Activated CD8-positive, alpha-beta memory T cell treated with anti-CD3 and anti-CD28 coated beads for 24 hours (primary cell): ENCODE measurements at regions not wholly inside any gene's neighbourhood (a gene's known extent, or its start where the extent isn't known, plus 50 kb on each side); places are given as distances from the start of the nearest gene placed in this dataset.
"Not testable (repeated sequence)": the region's sequence is repeated elsewhere in the genome, so short reads cannot be mapped to it uniquely, and the experiment has no call there.

Experiments
- DNase-seq: peaks from one replicate; pipeline ENCODE4 v3.0.0-alpha.2; 2020

DNA sequence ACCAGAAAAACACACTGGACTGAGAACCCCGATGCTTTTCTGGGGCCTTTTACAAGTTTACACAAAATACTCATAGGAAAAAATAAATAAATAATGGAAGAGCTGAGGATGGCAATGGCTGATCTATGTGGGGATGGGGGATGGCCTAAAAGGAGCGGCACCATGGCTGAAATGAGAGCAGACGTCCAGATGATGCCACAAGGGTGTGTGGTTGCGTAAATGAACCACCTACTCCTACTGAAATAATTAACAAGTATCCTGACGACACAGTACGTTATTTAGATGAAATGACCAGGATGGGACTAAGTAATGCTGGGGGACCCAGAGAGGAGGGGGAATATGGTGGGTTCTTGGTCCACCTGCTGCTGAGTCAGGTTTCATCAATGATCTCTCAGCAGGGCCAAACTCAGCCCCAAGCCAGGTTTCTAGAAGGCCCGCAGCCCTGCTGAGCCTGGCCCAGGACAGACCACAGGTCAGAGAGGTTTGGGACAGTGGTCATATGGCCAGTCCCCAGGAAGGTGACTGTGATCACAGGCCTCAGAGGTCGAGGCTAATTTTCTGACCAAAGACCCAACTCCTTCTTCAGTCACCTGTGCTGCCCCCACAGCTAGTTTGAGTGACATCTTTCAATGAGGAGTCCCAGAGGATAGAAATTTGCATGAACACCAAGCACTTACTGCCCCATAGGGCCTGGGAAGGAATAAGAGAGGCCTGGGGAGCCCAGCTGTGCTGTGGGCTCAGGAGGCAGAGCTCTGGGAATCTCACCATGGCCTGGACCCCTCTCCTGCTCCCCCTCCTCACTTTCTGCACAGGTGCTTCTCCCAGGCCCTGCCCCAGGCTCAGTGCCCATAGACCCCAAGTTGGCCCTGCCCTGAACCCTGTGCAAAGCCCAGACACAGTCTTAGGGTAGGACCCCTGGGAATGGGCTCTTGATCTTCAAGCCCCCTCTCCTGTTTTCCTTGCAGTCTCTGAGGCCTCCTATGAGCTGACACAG lies 76.3 kb upstream of the IGLL5 start:
- no peak for DNase-seq

DNA sequence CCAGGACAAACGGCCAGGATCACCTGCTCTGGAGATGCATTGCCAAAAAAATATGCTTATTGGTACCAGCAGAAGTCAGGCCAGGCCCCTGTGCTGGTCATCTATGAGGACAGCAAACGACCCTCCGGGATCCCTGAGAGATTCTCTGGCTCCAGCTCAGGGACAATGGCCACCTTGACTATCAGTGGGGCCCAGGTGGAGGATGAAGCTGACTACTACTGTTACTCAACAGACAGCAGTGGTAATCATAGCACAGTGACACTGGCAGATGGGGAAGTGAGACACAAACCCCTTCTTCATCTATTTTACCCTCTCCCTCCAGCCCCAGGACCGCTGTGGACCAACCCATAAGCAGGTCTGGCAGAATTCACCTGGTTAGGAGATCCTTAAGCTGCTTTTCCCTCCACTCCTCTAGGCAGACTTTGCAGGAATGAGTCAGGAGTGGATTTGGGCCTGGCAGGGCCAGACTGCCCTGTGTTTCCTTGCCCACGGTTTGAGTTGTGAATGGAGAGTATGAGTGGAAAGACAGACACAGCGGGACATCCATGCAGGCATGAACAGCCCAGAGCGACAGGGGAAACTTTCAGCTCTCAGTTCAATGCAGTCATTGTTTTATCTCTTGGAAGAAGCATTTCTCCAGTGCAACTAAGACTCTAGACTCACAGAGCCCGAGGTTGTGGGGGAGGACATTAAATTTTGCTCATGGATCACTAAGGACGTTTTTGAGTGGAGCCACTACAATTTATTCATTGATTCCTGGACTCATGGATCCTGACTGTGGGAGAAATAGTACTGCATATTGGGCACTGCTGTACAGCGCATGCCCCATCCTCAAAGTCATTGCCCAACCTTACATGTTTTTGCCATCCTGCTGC lies 75.3 kb upstream of the IGLL5 start:
- no peak for DNase-seq

DNA sequence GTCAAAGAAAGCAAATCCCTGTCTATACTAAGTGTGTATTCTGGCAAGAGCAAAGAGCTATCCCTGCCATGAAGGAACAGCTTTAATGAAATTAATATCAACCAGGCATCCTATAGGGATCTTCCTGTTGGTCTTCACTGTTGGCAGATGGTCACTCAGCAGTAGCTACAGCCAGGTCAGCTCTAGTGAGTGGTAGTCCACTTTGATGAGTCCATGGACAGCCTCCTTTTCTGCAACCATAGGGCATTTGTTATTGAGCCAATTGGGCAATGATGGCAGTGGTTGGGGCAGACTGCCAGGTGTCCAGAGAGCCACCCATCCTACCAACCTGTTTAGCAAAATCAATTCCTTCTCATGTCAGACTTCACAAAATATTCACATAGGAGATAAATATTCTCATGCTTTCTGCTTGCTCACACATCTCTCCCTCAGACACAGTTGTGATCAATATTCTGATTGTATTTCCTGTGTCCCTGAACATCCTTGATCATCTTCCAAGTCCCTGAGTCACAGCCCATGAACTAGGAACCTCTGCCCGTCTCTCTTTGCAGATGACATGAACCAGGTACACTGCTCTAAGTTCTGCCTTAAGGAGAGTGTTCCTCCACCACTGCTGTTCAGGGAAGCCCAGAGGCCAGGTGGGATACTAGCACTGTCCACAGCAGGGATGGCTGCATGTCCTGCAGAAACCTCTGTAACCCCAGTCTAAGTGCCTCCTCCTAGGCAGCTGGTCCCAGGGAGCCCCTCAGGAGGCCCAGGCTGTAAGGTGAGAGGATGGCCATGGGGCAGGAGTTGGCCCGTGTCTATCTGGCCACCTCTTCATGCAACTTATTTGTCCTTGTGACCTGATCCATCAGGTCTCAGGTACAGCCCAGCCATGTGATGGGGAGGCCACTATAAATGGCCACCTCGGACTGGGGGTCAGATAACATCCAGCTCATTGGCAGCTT lies 74.2 kb upstream of the IGLL5 start:
- DNase-seq = no peak

DNA sequence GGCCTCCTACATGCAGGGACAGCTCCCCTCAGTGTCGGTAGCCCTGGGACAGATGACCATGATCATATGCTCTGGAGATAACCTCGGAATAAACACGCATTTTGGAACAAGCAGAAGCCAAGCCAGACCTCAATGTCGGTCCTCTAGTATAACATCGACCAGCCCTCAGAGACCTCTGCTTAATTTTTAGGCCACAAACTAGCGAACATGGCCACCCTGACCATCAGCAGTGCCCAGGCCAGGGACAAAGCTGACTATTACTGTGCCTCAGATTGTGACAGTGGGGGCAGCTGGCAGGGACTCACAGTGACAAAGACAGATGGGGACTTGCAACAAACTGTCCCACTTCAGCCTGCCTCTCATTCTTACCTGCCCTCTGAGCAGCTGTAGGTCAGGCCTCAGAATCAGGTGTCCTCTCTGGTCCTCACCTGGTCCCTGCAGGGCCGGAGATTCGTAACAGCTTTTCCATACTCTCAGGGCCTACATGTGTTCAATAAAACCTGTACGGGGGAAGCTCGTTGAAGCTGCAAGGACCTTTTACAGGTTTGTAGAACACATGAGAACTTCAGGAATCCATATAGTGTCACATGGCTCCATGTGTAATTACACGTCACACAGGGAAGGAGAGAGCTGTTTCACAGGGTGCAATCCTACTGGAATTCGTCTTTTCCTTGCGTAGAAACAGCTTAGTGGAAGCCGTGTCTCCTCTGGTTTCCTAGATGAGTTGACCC lies 72.8 kb upstream of the IGLL5 start:
- DNase-seq = no peak

DNA sequence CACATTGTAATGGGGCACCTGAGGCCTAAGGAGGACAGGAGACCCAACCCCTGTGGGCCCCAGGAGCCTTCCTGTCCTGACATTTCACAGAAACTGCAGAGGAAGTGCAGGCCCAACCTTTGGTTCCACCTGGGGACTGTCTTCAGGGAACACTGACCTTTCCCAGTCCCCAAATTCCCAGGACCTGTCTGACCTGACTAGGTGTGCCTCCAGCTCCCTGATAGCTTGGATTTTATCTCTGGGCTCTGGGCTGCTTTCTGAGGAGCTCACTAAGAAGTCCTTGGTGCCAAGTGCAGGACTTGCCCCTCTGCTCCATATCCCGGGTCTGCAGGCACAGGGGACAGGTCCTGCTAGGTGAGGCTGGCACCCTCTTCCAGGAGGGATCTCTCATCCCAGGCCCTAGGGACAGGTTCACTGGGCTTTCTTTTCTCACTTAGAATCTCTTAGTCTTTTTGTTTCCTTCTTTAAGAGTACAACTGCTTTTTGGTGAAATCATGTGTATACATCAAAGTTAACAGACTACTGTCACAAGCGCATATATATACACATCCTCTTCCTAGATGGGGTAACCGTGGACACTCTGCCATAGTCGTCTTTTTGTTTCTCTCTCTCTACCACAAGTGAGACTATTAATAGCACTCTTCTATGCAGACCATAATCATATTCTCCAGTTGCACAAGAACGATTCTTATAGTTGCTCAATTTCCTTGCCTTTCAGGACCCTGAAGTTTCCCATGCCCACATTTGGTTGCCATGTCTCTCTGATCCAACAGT lies 72.0 kb upstream of the IGLL5 start:
- DNase-seq = no peak

DNA sequence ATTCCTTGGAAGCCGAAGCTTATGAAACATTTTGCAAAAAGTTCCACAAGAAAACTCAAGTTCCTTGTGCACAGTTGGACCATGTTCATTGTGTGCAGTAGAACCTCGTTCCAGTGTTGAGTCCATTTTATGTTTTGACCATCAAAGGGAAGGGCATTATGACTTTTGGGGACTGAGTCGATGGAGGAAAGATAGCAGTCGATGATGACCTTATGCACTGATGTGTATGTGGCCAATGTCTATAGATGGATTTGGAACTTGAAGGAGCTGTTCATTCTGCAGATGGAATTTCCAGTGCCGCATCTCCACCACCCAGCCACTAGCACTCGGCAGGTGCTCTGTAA lies 71.5 kb upstream of the IGLL5 start:
- DNase-seq = no peak

DNA sequence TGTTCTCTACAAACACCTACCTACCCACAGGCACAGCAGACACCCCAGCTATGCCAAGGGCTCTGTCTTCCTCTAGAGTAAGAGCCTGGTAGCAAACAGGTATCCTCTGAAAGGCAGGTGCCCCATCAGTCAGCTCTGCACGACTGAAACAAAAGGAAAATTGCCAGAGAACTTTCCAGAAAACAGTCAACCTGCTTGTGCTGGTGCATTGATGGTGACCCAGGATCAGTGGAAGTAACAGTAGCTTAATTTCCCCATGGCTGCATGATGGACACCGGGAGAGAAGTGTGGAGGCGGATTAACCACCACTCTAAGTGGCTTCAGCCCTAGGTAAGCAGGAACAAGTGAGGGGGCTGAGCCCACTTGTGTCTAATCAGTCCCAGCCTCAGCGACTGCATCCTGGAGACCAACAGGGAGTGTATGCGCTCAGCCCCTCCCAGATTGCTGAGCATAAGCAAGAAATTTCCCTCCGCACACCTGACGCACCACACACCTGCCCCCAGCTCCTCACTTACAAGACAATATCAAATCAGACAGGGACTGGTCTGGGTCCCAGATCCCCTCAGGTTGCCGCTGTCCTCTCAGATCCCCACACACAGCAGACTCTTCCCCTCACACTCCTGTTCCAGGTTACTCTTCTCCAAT lies 70.7 kb upstream of the IGLL5 start:
- DNase-seq = no peak

DNA sequence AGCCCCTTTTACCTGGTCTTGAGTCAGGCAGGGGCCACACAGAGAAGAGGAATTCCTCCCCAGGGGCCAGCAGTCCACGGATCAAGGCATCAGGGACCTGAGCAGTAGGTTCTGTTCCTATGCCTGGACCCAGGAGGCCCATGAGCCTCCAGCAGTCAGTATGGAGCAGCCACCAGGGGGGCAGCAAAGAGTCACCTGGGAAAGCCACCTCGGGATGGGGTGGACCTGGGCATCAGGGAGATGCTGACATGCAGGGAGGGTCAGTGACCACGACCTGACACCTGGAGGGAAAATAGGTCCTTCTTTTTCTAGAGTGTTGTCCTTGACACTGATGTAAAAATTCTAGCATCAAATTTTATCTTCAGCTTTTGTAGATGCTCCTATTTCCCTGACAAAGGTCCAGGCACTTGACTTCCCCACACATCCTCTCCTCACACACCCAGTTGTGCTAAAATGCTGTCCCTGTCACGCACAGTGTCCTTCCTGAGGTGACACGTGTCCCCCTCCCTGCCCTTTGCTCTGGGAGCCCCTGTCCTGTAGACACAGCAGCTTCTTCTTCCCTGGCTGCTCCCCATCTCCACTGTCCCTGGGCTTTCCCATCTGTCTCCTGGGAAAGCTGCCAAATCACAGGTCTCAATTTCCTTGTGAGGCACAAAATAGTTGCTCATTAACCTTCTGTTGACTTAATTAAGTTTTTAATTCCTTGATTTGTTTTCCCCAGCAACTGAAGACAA lies 70.0 kb upstream of the IGLL5 start:
- no peak for DNase-seq

DNA sequence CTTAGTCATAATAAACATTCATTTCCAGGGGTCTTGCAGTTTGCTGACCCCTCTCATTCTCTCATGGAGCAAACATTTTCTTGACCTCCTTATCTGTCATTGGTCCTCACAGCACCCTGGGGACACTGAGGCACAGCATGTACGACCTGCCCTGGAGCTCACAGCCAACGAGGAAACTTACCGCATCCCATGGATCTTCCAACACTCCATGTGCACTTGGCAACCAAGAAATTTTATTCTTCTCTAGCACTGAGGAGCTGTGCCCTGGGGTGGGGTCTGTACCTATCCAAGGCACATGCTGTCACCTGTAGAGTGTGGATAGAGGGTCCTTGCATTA lies 69.4 kb upstream of the IGLL5 start:
- no peak for DNase-seq

DNA sequence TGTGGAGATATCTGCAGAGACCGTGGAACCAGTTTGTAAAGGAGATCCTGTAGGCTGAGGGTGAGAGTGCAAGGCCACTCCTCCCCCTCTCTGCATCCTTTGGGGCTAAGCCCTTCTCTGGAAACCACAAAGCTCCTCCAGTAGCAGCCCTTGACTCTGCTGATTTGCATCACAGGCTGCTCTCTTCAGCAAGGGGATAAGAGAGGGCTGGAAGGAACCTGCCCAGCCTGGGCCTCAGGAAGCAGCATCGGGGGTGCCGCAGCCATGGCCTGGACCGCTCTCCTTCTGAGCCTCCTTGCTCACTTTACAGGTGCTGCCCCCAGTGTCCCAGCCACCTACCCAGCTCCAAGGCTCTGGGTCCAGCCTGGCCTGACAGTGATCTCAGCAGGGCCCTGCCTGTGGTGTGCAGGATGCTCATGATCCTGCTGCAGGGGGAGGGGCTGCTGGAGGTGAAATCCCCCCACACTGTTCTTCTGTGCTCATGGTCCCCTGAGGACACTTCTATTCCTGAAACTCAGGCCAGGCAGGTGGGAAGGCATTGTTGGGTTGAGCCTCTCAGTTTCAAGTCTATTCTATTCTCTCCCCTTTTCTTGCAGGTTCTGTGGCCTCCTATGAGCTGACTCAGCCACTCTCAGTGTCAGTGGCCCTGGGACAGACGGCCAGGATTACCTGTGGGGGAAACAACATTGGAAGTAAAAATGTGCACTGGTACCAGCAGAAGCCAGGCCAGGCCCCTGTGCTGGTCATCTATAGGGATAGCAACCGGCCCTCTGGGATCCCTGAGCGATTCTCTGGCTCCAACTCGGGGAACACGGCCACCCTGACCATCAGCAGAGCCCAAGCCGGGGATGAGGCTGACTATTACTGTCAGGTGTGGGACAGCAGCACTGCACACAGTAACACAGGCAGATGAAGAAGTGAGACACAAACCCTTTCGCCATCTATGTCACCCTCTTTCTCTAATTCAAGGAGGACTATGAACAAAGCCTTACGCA lies 68.5 kb upstream of the IGLL5 start:
- no peak for DNase-seq

DNA sequence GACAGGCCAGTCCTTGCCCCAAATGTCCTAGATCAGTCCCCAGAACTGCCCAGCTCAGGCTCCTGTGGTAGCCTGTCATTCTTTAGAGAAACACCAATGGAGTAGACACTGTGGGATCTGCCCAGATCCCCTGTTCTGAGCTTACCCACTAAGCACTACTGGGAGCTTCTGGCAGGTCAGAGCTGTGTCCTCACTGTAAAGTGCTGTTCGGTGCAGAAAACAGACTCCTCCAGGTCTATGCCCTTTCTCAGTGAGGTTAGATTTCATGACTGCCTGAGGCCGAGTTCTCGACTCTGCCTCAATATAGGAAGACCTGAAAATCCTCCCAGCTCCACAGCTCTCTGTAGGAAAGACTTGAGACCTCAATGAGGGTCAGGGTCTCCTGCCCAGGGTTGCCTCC lies 67.5 kb upstream of the IGLL5 start:
- no peak for DNase-seq

DNA sequence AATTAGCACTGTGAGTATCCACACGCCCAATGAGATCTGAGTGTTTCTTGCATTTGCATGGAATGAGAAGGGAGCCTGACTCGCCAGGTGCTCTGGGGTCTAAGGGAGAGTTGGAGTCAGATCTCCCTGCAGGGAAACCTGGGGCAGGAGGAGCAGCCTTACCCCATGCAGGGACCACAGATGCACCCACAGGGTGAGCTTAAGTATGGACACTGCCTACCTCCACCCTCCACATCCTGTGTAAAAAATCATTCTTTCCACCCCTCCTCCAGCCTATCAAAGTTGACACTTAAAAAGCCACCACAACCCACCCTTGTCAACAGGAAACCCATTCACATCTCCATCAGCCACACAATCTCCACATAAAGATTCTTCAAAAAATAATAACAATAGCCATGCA lies 67.0 kb upstream of the IGLL5 start:
- no peak for DNase-seq

DNA sequence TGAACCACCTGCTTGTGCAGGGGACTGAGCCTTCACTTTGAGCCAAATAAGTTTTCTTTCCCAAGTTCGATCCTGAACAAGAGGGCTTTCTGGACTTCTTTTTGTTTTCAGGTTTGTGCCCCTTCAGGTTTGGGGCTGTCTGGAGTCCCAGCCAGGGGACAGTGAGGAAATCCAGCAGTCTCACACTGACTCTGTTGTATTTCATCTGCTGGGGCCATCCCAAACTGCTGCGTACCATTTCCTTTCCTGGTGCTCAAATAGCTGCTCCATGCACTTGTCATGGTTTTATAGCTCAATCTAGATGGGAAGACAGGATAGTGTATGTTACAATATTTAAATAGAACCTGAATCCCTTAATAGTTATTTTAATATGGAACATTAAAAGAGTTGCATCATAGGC lies 66.3 kb upstream of the IGLL5 start:
- no peak for DNase-seq

DNA sequence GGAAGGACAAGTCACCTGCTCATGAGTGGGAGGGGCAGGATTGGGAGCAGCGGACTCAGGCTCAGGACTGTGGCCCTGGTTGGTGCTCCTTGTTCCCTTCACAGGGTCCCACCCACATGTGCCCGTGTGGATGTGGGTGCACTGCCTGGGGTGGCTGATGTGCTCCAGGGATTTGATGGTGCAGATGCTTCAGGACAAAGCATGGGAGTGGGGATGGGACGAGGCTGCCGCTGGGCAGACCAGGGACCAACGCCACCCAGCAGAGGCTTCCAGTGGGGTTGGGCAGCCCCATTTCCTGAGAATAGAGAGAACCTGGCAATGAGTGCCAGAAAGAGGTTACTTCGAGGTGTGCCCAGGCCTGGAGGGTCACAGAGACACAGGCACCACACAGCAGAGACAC lies 65.5 kb upstream of the IGLL5 start:
- DNase-seq = no peak

DNA sequence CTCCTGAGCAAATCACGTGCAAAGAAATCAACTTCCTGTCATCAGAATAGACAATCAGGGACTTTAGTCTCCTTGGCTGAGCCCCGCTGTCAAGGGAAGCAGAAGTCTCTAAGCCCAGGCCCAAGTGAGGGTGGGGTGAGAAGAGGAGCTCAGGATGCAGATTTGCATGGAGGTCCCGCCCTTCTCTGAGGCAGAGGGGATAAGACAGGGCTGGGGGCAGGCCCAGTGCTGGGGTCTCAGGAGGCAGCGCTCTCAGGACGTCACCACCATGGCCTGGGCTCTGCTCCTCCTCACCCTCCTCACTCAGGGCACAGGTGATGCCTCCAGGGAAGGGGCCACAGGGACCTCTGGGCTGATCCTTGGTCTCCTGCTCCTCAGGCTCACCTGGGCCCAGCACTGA lies 65.1 kb upstream of the IGLL5 start:
- not testable (repeated sequence) for DNase-seq

DNA sequence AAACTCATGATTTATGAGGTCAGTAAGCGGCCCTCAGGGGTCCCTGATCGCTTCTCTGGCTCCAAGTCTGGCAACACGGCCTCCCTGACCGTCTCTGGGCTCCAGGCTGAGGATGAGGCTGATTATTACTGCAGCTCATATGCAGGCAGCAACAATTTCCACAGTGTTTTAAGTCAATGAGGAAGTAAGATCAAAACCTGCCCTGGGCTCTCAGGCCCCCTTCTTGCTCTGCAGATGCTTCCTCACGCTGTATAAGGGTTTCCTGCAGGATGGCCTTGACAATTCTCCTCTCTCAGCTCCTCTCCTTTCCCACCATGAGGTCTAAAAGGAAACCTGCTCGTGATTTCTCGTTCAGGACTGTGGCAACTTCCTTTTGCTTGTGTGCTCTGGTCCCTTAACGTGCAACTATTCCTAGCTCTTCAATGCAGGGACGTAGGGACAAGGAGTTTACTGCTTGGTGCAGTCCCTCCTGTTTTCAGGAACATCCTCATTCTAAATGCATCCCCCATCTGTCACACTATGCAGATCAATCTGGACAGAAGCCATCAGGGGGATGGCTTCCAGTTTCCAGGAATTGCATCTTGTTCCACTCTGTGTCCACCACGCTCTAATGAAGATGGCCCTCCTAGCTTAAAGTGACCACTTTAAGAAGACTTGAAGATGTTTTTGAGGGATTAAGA lies 64.3 kb upstream of the IGLL5 start:
- DNase-seq = no peak

DNA sequence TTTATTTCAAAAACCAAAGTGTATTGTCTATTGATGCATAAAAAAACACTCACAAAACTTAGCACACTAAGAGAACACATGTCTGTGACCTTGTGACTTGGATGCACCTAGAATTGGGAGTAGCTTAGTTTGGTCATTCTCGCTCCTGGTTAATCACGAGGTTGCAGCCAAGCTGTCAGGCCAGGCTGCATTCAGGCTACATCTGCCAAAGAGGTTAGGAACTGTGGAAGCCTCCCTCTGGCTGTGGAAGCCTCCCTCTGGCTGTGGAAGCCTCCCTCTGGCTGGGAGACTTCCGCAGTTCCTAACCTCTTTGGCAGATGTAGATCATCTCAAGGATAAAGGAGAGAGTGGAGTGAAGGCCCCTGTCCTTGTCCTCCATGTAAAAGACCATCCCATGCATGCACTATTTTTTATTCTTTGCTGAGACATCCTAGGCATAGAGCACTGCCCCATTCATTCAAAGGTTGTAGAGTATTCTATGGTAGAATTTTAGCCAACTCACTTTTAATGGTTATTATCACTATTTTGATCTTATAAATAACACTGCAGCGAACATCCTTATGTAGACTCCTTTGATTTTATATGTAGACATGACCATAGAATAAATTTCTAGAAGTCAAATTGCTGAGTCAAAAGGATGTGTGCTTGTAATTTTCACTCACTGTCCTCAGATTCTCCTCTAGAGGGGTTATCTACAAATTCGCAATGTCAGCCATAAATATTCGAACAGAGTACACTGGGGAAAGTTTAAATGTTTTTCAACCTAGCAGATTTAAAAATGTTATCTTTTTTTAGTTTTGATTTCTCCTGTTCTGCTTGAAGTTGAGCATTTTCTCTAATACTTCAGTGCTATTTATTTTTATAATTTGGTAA lies 63.0 kb upstream of the IGLL5 start:
- no peak for DNase-seq
